ENCODE measurements at regions not wholly inside any gene's neighbourhood (a gene's known extent, or its start where the extent isn't known, plus 50 kb on each side); places are given as distances from the start of the nearest gene placed in this dataset.

DNA sequence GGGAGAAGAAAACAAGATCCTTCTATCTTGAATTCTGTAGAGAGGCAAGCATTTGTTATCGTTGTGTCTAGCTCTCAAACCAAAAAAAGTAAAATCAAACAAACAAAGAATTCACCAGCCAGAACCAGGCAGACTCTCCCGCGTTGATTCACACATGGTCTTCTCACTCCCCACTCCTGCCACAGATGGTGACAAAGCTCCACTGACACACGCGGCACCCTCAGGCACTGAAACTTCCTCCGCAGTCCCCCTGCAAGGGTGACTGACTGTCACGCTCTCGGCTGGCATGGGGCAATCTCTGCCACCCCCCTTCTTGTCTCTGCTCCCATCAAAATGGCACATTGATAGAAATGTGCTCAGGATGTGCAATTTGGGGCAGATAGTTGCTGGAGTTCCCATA is 304.9 kb downstream of the DHX15 start:
- DNase-seq = no peak

DNA sequence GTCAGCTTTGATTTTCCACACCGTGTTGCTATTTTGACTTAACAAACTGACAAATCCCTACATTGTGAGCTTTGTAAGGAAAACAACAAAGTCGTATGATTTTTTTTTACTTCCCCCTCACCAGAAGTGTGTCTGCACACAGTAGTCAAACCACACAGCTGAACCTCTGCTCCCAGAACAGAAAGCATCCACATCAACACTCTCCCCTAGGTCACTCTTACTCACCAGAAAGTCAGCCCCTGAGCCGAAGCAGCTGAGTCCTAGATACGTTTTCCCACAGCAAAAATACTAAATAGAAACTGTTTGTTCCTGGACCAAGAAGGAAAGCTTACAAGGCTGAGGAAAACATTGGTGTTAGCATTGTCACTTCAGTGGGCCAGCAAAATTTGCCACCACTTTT is 305.7 kb downstream of the DHX15 start:
- DNase-seq = no peak

DNA sequence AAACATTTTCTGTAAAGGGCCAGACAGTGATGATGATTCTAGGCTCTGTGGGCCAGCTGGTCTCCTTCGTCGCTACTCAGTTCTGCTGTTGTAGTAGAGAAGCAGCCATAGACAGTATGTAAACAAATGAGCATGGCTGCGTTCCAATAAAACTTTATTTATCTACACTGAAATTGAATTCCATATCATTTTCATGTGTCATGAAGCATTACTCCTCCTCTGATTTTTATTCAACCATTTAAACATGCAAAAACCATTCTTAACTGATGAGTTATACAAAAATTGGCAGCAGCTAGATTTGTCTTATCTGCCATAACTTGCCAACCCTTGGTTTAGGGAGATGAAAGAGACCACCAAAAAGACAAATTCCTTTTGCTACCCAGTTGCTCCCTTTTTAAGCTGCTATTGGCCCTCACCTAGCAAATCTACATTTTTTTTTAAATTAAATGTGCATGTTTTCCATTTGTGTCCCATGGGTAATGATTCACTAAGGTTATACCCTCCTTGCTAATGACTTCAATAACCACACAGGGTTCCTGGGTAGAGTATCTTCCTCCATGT is 309.9 kb downstream of the DHX15 start:
- DNase-seq = no peak

DNA sequence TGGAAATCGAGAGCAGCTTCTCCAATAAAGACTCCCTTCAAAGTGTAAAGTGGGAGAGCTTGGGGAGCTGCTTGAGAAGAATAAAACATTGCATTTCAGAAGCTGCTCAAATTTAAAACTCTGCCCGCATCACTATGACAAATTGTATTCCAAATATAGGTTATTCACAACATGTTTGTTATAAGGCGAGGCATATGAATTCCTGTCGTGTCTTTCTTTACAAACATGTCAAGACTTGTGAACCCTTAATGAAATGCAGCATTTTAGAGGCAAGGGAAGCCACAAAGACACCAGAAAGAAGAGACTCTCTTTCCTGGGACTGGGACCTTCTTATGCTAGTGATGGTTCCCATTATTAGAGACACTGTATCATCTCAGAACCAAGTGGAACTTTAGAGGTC is 311.2 kb downstream of the DHX15 start:
- DNase-seq = no peak

DNA sequence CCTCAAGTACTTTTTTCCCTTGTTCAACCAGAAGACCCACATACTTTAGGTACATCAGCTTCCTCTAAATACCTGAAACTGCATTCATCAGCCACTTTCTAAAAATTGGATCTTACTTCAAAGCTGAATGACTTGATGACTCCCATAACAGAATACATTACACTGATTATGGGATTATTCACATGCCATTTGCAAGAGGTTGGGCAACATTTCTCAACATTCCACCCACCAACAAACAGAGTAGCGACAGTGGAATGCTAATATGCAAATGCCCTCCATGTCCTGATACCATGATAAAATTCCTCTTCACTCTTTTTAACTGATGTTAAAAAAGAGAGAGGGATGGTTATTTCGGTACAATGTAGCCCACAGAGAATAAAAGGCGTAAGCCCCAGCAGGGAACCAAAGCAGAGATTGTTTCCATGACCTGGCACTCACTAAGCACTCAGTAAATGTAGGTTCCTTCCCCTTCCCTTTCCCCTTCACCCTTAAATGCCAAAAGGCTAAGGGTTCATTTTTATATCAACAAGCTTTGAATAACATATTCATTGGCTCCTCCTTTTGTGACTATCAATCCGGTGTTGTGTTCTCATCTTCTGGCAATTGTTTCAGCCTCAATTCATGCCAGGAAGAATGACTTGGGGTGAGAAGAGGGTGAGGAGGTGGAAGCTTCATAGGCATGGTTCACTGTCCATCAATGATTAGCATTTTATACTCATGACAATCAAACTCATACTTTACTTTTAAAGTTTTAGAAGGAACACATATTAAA is 317.2 kb downstream of the DHX15 start:
- no peak for DNase-seq

DNA sequence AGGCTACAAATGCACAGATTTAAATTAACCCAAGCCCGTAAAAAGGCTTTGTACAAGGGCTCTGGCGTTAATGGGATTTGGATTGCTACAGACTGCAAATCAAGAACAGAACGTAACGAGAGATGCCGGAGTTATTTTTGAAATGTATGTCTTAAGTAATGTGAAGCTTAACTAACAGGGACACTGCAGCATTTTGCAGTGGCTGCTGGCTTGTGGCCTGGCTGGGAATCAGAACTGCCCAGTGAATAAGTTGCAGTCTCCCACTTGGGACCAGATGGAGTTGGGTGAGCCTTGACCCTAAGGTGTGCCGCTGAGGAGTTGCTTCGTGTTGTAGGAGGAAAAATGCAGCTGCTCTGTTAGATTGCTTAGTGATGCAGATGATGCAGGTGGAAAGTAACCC is 318.4 kb downstream of the DHX15 start:
- DNase-seq = no peak

DNA sequence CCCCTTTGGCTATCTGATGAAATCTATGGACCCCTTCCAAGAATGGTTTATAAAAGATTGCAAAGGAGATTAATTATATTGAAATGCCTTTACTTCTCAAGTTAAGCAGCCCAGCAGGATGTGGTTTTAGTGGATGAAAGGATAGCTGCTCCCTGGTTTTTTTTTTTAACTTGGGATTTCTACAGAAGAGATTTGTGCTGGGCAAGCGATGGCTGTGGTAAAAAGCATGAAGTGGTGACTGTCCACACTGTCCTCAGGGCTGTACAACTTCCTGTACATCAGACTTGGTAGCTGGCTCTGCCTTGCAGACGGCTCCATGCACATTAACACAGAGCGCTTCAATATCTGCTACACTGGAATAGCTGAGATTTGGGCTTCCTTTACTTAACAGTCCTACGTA is 321.7 kb downstream of the DHX15 start:
- no peak for DNase-seq

DNA sequence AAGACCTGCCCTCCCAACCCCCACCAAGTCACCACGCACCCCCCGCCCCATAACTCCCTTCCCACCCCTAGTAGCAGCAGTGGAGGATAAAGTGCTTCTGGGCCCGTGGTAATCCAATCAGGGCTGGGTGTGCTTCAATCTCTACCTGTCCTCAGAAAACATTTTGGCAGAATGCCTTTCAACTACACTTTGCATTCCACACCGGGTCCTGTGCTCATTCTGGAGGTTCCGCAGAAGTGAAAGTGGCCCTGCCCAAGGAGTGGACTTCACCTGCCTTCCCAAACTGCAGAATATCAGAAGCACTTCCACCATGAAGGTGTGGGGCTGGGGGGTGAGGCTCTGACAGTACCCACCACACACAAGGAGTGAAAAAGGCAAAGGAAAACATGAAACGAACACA is 322.3 kb downstream of the DHX15 start:
- no peak for DNase-seq

DNA sequence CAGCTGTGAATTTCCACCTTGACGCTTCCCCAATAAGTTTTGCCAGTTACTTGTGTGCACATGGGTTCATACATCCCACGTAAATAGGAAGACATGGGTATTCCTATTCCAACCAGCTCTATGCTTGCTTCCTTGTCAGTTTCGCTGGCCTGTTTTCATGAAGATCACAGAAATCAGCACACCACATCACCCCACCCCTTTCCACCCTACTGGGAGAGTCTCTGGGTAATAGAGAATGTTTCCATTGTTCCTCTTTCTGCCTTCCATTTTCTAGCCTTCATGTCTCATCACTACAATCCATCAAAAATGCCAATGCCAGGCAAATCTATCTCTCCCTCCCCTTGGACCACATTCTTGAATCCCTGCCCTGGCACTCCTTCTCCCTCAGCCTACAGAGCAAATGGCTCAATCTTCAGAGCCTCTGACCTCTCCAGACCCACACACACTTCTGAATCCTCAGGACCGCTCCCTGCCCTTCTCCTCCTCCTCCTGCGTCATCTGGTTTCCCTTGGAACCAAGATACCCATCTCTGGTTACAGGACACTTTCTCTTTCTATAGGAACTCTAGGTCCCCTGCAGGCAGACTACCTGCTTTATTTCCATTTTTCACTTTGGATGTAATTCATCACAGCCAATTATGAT is 323.3 kb downstream of the DHX15 start:
- no peak for DNase-seq

DNA sequence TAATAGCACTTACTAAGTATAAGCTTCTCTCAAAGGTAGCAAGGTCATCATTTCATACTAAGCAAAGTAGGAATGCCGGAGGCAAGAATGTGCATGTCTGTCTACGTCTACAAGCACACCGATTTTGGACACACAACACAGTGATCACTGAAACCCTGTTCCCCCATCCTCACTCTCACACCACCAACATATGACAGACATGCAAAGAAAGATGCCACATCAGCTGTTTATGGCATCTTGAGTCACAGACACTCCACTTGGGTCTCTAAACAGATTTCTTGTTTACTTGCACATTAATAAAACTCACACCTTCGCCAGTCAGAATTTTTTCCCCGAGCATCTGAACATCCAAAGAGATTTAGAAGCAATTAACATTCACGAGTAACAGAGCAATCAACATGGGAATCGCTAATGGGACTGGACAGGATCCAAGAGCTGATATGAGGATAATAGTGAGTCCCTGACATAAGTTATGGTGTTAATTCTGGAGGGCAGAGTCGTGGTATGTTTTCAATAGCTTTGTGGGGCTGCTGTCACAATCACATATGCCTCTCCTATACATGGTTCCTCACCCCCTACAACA is 324.1 kb downstream of the DHX15 start:
- no peak for DNase-seq

DNA sequence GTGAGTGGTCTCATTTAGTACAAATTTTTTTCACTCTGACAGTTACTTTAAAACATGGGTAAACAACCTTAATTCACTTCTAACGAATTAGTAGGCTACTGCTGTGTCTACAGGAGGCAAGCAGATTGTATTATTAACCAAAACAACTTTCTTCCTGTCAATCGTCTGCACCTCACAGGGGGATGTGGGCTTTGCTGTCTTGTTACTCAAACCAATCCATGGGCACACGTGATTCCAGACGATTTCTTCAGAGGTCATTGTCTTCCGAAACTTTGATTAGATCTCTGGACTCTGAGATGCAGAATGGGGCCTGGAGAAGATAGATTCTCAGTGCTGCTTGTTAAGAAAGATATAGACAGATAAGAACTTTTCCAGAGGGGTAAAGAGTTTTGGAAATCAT is 327.8 kb downstream of the DHX15 start:
- no peak for DNase-seq

DNA sequence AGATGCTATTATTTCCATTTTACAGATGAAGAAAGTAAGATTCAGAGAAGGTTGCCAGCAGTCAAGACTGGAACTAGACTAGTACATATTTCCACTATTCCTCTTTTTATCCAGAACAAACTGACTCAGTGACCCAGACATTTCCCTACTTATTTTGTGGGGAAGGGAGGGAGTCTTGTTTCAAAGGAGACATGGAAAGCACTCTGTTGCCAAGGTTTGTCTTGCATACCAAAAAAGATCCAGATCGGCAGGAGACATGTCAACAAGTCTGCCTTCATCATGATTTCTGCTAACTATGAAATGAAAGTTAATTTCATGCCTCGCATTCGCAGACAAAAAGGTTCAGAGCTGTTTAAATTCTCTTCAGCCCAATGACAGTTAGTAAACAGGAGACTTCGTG is 328.3 kb downstream of the DHX15 start:
- DNase-seq = no peak

DNA sequence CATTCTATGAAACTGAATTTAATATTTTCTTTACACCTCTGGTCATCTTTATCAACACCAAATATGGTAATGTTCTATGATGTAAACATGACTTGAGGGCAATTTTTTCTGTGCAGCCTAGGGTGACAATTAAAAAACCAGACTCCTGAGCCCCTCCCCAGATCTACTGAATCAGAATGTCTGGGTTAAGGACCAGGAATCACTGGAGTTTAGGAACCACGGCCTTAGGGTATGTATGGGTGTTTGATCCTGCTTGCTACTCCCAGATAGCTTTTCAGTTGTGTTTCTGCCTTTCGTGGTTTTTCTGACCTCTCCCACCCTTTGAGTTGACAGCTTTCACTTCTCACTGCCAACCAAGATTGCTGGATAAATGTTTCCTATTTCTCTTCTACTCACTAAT is 332.2 kb downstream of the DHX15 start:
- no peak for DNase-seq

DNA sequence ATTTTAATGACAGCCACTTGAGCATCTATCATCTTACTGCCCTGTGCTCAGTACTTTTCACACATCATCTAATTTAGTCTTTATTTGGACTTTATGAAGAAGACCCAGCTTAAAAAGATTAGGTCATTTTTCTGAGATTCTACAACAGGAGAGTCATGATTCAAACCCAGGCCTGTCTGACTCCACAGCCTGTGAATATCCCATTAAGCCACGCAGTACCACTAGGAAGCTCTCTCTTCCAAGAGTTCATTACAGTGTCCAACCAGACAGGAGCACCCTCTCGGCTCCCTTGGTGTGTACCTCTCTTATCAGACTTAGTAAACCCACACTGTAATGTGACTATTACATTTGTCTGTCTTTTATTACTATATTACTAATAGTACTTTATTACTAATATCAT is 332.8 kb downstream of the DHX15 start:
- DNase-seq = no peak

DNA sequence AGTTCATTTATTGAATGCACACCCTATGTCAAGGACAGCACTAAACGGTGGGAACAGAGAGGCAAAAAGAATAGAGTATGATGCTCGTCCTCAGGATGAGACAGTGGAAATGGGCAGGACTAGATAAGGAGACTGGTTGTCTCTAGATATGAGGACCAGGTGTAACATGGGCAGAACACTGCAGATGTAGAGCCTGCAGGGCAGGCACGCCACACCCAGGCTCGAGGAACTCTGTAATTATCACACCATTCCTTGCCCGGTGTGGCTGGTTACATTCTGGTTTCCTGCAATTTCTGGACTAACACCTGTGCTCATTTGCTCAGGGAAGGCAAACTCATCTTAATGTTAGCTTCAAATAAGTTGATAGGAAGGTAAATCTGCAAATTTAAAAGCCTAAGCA is 334.4 kb downstream of the DHX15 start:
- no peak for DNase-seq

DNA sequence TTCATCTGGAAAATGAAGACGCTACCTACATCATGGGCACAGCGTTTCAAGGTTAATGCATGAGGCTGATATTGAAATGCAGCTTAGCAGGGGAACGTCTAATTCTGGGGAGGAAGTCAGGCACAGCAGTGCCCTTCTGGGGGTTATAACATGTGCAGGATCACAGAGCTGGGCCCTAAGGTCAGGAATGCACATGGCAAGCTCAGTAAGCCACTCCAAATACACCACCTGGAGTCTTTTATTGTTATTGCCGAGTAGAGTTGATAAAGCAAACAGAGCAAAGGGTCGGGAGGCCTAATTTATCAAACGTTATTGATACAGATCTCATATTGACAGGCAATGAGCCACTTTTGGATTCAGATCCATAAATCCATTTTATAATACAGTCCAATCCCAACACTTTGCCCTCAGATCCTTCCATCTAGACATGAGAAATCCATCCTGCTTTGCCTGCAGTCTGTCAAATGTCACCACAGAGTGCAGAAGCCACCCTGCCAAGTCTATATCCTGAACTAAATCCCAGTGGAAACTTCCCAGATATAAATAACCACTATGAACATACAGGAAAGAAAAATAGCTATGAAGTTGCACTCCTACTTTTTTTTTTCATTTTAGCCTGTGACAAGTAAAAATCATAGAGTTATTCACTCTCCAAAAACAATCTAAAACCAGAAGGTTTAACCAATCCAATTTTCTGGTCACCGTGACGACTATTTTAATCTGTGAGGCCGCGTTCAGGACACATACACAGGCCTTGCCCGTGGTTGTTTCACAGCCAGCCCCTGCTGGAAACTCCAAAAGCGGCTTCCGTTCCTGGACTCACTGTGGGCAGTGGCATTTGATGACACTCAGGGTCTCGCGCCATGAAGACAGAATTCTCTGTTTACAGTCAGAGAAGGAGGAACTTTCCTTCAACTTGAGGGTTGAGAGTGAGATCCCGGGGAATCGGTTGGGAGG is 335.4 kb downstream of the DHX15 start:
- DNase-seq = no peak

DNA sequence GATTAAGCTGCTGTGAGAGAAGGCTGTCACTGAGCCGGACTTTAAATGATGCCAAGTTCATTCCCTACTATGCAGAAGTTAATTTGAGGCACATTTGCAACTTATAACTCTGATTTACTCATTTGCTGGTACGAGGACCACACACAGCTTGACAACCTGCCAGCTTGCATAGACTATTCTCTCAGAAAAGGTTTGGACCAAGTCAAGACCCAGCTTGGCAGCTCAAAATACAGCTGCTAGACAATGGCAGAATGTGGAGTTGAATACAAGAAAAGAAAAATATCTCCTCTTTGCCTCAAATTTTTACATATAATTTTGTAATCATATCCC is 338.9 kb downstream of the DHX15 start:
- DNase-seq = no peak

DNA sequence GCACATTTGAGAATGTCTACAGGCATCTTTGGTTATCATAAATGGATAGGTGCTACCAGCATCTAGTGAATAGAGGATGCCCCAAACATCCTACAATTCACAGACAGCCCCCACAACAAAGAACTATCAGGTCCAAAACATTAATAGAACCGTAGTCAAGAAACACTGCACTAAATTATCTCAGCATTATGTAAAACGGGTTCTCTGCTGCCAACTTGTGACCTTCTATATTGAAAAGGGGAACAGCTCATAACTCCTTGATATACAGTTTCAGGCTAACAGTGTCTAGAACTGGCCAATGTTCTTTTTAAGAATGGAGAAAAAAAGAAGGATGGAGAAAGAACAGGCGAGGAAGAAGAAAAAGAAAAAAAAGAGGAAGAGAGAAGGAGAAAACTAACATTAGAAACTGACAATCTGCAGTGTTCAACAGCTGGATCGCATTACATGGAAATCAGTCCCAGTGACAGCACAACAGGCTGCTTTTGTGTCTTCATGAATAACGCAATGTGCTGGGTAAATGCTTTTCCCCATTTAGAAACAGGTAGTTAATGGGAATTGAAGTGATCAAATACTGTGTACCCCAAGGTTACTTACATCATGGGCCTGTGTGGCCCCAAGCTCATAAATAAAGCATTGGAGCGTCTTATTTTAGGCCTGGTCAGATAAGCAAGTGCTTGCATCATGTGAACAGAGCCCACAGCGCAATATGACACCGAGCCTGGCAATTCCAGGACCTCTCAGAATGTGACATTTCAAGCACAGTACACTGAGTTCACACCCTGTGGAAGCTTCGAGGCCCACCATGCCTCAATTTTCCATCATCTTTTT is 339.5 kb downstream of the DHX15 start:
- DNase-seq = no peak

DNA sequence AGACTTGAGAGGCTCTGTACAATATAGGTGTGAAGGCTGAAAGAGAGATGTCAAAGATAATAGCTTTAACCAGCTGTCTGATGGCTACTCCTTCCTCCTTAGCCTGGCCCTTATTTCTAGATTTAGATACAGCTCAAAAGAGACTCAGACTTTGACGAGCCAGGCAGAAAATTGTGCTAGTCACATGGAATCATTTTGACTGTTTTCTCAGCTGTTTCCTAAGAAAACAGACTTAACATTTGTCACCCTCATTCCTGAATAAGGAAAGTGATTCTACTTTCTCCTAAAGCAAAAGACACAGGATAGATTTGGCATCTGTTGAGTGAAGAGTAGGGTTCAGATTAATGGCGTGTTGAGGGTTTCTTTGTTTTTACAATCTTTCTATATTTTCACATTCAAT is 340.7 kb downstream of the DHX15 start:
- DNase-seq = no peak

DNA sequence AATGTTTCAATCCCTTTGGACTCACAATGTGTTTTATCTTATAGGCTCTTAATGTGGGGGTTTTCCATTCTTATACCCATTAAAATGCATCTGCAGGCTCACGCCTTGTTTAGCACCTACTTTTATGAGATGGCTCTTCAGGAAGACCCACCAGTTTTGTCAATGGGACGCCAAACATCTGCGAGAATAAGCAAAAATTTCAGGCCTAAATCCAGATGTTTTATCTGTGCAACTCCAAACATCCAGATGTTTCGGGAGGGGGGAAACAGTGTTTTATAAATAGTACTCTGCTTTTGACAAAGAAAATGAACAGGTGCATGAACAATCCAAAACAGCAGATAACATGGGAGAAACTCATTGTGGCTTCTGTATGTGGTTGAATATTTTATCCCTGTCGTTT is 342.8 kb downstream of the DHX15 start:
- no peak for DNase-seq

DNA sequence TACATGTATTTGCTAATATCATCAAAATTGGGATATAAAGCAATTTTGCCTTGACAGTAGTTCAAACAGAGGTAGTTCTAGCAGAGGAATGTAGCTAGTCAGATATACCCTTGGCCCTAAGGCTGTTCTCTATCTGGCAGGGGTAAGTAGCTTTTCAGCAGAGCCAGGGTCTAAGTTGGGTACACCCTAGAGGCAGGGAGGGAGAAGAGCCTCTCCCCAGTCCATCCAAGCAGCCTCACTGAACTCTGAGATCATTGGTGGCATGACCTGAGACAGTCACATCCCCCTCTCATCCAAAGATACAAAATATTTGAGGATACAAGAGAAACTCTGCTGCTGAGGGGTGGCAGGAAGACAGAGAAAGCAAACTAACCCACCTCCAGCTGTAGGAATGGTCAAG is 343.7 kb downstream of the DHX15 start:
- DNase-seq = no peak

DNA sequence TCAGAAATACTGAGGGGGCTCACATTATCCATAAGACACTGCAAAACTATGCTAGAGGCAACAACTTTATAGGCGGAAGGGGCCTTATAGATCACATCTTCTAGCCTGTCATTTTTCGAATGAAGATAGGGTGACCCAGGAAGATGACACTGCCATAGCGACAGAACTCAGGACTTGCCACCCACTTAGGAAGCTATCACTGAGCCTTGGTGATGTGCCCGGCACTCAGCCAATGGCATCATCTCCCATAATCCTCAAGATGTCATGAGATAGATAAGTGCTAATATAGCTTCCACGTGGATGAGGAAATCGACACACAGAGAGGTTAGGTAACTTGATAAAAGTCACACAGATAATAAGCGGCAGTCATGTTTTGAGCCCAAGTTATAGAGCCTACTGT is 346.6 kb downstream of the DHX15 start:
- DNase-seq = no peak

Data from activated effector memory CD4-positive, alpha-beta T cell treated with Interleukin-2 at 50 U/mL for 16 hours (primary cell).